SKM-1 (cell line): ENCODE measurements at regions not wholly inside any gene's neighbourhood (a gene's known extent, or its start where the extent isn't known, plus 50 kb on each side); places are given as distances from the start of the nearest gene placed in this dataset.
"Not testable (repeated sequence)": the region's sequence is repeated elsewhere in the genome, so short reads cannot be mapped to it uniquely, and the experiment has no call there.

ENCODE experiments used
- DNase-seq: peaks from one replicate; lab custom pipeline; 2025; ENCODE audit not compliant: unreplicated experiment; lab: John Stamatoyannopoulos, UW

GRCh38 chr4:64975177-64975576, 565.9 kb upstream of the TECRL start:
- DNase-seq = no peak

GRCh38 chr4:64969081-64969480, 559.8 kb upstream of the TECRL start:
- DNase-seq = no peak

GRCh38 chr4:64967286-64967685, 558.0 kb upstream of the TECRL start:
- DNase-seq = no peak

- DNase-seq = no peak
These were observed 551.3 kb upstream of the TECRL start for GRCh38 chr4:64960516-64960915.

- DNase-seq = no peak
These were observed 531.4 kb upstream of the TECRL start for GRCh38 chr4:64940698-64941097.

- no peak for DNase-seq
These were observed 526.3 kb upstream of the TECRL start for GRCh38 chr4:64935469-64936001.

- no peak for DNase-seq
These were observed 502.6 kb upstream of the TECRL start for GRCh38 chr4:64911846-64912245.

- no peak for DNase-seq
These were observed 494.7 kb upstream of the TECRL start for GRCh38 chr4:64903986-64904385.

- no peak for DNase-seq
These were observed 490.3 kb upstream of the TECRL start for GRCh38 chr4:64899563-64899962.

GRCh38 chr4:64899030-64899429, 489.8 kb upstream of the TECRL start:
- DNase-seq = not testable (repeated sequence)

GRCh38 chr4:64897683-64898082, 488.4 kb upstream of the TECRL start:
- no peak for DNase-seq

GRCh38 chr4:64895031-64895430, 485.8 kb upstream of the TECRL start:
- DNase-seq = no peak

GRCh38 chr4:64893205-64893604, 484.0 kb upstream of the TECRL start:
- DNase-seq = no peak

GRCh38 chr4:64889906-64890610, 480.8 kb upstream of the TECRL start:
- DNase-seq = no peak

GRCh38 chr4:64883087-64883807, 474.0 kb upstream of the TECRL start:
- no peak for DNase-seq

GRCh38 chr4:64882311-64883086, 473.2 kb upstream of the TECRL start:
- DNase-seq = no peak

GRCh38 chr4:64880557-64880956, 471.3 kb upstream of the TECRL start:
- no peak for DNase-seq

GRCh38 chr4:64876021-64876420, 466.8 kb upstream of the TECRL start:
- no peak for DNase-seq

GRCh38 chr4:64870558-64870957, 461.3 kb upstream of the TECRL start:
- DNase-seq = no peak

- no peak for DNase-seq
These were observed 448.6 kb upstream of the TECRL start for GRCh38 chr4:64857815-64858214.

GRCh38 chr4:64857198-64857597, 447.9 kb upstream of the TECRL start:
- DNase-seq = no peak

GRCh38 chr4:64846417-64846816, 437.2 kb upstream of the TECRL start:
- no peak for DNase-seq
